Fibroblast of lung (primary cell): ENCODE measurements at regions not wholly inside any gene's neighbourhood (a gene's known extent, or its start where the extent isn't known, plus 50 kb on each side); places are given as distances from the start of the nearest gene placed in this dataset.

Source experiments
- DNase-seq, 2 donors: peaks; one replicate each; pipeline versions ENCODE4 v3.0.0 to v3.0.0-alpha.2; 2010; ENCODE audit warnings: low read depth in 2 of 2
- H2AFZ ChIP-seq: 2 replicates; pipeline ENCODE4 v1.5.1; 2012; ENCODE audit warnings: low read length, control low read depth, inconsistent platforms
- H3K27ac ChIP-seq: 2 replicates; pipeline ENCODE4 v1.5.1; 2011; ENCODE audit warnings: low read length, control low read depth; ENCODE audit not compliant: insufficient read depth
- H3K27me3 ChIP-seq: 2 replicates; pipeline ENCODE4 v1.5.1; 2011; ENCODE audit warnings: mild to moderate bottlenecking, low read length; ENCODE audit not compliant: control insufficient read depth, insufficient read depth
- H3K36me3 ChIP-seq: 2 replicates; pipeline ENCODE4 v1.5.1; 2011; ENCODE audit warnings: low read length; ENCODE audit not compliant: control insufficient read depth, insufficient read depth
- H3K4me1 ChIP-seq: 2 replicates; pipeline ENCODE4 v1.5.1; 2011; ENCODE audit warnings: low read length; ENCODE audit not compliant: control insufficient read depth, insufficient read depth; ENCODE audit errors: extremely low read depth
- H3K4me2 ChIP-seq: 2 replicates; pipeline ENCODE4 v1.5.1; 2011; ENCODE audit warnings: low read length, control low read depth; ENCODE audit not compliant: insufficient read depth; ENCODE audit errors: extremely low read depth
- H3K4me3 ChIP-seq, 4 experiments: fragments of 200-600 bp in 1 of 4; sonication (generic) in 1 of 4; replicated peaks in 1 of 4; 2 replicates each; pipeline ENCODE4 v1.5.1; 2011 to 2016; ENCODE audit warnings: low read length in 4 of 4, low read depth in 3 of 4, mild to moderate bottlenecking in 3 of 4, control low read depth in 2 of 4, inconsistent platforms in 1 of 4, mixed read lengths in 1 of 4; ENCODE audit not compliant: insufficient read depth in 1 of 4; ENCODE audit errors: control extremely low read depth in 1 of 4
- H3K79me2 ChIP-seq: 2 replicates; pipeline ENCODE4 v1.5.1; 2012; ENCODE audit warnings: mild to moderate bottlenecking, low read length, inconsistent platforms; ENCODE audit not compliant: control insufficient read depth, insufficient read depth
- H3K9ac ChIP-seq: 2 replicates; pipeline ENCODE4 v1.5.1; 2011; ENCODE audit warnings: mild to moderate bottlenecking, low read length, control low read depth; ENCODE audit not compliant: insufficient read depth
- H3K9me3 ChIP-seq: 2 replicates; pipeline ENCODE4 v1.5.1; 2012; ENCODE audit warnings: low read depth, low read length; ENCODE audit not compliant: control insufficient read depth, insufficient read depth
- H4K20me1 ChIP-seq: 2 replicates; pipeline ENCODE4 v1.5.1; 2011; ENCODE audit warnings: low read length; ENCODE audit not compliant: control insufficient read depth, insufficient read depth; ENCODE audit errors: extremely low read depth
- EZH2 ChIP-seq: IDR thresholded peaks from 2 replicates; pipeline ENCODE4 v1.5.1; 2012; ENCODE audit warnings: low read length, control low read depth, mild to moderate bottlenecking; ENCODE audit errors: missing control alignments
- TF ChIP-seq, protein P1 (sequence below), 2 donors: IDR thresholded peaks in 1 of 2; conservative IDR thresholded peaks in 1 of 2; 1 replicate in 1 of 2; 2 replicates in 1 of 2; pipeline ENCODE4 v1.5.1; 2011 to 2012; ENCODE audit warnings: low read length in 2 of 2, control low read depth in 1 of 2, inconsistent platforms in 1 of 2, low read depth in 1 of 2, mild to moderate bottlenecking in 1 of 2

DNA sequence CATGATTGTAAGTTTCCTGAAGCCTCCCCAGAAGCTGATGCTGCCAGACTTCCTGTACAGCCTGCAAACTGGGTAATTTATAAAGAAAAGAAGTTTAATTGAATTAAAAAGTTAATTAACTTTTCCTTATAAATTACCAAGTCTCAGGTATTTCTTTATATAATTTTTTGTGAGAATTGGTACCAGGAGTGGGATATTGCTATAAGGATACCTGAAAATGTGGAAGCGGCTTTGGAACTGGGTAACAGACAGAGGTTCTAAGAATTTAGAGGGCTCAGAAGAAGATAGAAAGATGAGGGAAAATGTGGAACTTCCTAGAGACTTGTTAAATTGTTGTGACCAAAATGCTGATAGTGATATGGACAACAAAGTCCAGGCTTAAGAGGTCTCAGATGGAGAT is 163.1 kb downstream of the PTPRU start:
- Histone ChIP-seq H3K4me1 (no peaks in the 10 kb centered on the region), H3K79me2 (no peaks in the 10 kb centered on the region), H4K20me1 (no peaks in the 10 kb centered on the region), H3K36me3 (no peaks in the 10 kb centered on the region), H3K4me2 (no peak overlapping the region), H3K9me3 (no peaks in the 10 kb centered on the region), H3K27me3 (no peaks in the 10 kb centered on the region), H3K4me3 (no peak overlapping the region), H3K9ac (no peak overlapping the region), H2AFZ (no peak overlapping the region), H3K27ac (no peak overlapping the region)
- no peak for TF ChIP-seq EZH2
- TF ChIP-seq, protein P1, sequence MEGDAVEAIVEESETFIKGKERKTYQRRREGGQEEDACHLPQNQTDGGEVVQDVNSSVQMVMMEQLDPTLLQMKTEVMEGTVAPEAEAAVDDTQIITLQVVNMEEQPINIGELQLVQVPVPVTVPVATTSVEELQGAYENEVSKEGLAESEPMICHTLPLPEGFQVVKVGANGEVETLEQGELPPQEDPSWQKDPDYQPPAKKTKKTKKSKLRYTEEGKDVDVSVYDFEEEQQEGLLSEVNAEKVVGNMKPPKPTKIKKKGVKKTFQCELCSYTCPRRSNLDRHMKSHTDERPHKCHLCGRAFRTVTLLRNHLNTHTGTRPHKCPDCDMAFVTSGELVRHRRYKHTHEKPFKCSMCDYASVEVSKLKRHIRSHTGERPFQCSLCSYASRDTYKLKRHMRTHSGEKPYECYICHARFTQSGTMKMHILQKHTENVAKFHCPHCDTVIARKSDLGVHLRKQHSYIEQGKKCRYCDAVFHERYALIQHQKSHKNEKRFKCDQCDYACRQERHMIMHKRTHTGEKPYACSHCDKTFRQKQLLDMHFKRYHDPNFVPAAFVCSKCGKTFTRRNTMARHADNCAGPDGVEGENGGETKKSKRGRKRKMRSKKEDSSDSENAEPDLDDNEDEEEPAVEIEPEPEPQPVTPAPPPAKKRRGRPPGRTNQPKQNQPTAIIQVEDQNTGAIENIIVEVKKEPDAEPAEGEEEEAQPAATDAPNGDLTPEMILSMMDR (conservative IDR thresholded peaks at IDR 0.05 in 1 of 2, IDR thresholded peaks at IDR 0.05 in 1 of 2; ENCODE audit: low read depth in 1 of 2, low read length in 2 of 2), result no peak
- DNase-seq, result no peak

DNA sequence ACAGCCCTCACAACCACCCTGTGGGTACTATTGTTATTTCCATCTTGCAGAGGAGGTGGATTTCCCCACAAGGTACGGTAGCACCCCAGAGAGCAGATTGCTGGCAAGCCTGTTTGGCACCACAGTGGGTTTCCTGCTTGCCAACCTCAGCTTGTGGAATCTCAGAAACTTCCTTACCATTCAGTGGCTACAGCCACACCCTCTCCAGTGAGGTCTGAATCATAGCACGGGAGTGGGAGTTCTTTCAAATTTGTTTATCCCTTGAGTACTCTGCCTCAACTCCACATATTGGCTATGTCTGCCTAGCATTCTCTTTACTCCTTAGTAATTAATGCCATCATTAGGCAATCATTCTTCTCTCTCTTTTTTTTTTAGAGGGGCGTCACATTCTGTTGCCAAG is 162.1 kb downstream of the PTPRU start:
- Histone ChIP-seq H3K79me2 (no peaks in the 10 kb centered on the region), H3K27me3 (no peaks in the 10 kb centered on the region), H3K4me3 (no peak overlapping the region), H3K9me3 (no peaks in the 10 kb centered on the region), H3K4me2 (no peak overlapping the region), H2AFZ (no peak overlapping the region), H3K4me1 (no peaks in the 10 kb centered on the region), H3K36me3 (no peaks in the 10 kb centered on the region), H3K9ac (no peak overlapping the region), H3K27ac (no peak overlapping the region), H4K20me1 (no peaks in the 10 kb centered on the region)
- DNase-seq, result peak; percentile 20 to 73
- no peak for TF ChIP-seq EZH2
- TF ChIP-seq, protein P1 (conservative IDR thresholded peaks at IDR 0.05 in 1 of 2, IDR thresholded peaks at IDR 0.05 in 1 of 2; ENCODE audit: low read depth in 1 of 2, low read length in 2 of 2), result no peak

DNA sequence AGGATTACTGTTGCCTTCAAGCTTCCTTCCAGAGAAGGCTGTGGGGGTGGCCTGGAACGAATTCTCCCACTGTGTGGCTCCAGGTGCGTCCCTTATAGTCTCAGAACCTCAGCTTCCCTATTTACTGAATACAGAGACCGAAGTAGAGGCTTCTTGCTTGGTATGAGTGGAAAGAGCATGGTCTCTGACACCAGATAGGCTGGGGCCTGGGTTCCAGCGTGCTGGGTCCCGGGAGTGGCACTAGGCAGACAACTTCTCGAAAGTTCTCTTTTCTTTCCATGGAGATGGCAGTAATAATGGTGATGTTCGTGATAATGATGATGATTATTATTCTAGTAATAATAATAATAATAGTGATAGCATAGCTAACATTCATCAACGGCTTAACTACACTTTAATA is 161.7 kb downstream of the PTPRU start:
- Histone ChIP-seq H3K4me2 (no peak overlapping the region), H3K36me3 (no peaks in the 10 kb centered on the region), H3K9me3 (no peaks in the 10 kb centered on the region), H3K4me1 (no peaks in the 10 kb centered on the region), H3K4me3 (no peak overlapping the region), H2AFZ (no peak overlapping the region), H3K9ac (no peak overlapping the region), H3K27me3 (no peaks in the 10 kb centered on the region), H3K27ac (no peak overlapping the region), H4K20me1 (no peaks in the 10 kb centered on the region), H3K79me2 (no peaks in the 10 kb centered on the region)
- DNase-seq, result no peak
- TF ChIP-seq EZH2, result no peak
- TF ChIP-seq, protein P1 (conservative IDR thresholded peaks at IDR 0.05 in 1 of 2, IDR thresholded peaks at IDR 0.05 in 1 of 2; ENCODE audit: low read depth in 1 of 2, low read length in 2 of 2), result no peak
